ENCODE measurements at regions not wholly inside any gene's neighbourhood (a gene's known extent, or its start where the extent isn't known, plus 50 kb on each side); places are given as distances from the start of the nearest gene placed in this dataset.

DNA sequence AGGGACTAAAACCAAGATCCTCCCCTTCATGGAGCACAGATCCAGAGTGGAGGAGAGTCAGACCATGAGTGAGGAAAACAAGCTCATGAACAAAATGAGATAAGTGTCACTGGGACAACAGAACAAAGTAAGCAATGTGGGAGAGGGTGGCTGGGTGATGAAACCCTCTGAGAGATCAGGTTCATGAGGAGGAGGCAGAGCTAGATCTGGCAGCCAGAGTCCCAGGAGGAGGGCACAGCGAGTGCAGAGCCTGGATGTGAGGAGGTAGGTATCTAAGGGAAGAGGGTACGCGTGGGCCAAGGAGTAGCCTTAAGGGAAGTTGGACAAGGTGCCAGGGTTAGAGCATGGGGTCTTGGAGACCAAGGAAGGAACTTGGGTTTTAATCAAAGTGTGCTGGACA, 1311.9 kb downstream of the UQCRFS1 start:
- no peak for TF ChIP-seq POLR2A (IDR thresholded peaks at IDR 0.05)
- TF ChIP-seq, protein P1, sequence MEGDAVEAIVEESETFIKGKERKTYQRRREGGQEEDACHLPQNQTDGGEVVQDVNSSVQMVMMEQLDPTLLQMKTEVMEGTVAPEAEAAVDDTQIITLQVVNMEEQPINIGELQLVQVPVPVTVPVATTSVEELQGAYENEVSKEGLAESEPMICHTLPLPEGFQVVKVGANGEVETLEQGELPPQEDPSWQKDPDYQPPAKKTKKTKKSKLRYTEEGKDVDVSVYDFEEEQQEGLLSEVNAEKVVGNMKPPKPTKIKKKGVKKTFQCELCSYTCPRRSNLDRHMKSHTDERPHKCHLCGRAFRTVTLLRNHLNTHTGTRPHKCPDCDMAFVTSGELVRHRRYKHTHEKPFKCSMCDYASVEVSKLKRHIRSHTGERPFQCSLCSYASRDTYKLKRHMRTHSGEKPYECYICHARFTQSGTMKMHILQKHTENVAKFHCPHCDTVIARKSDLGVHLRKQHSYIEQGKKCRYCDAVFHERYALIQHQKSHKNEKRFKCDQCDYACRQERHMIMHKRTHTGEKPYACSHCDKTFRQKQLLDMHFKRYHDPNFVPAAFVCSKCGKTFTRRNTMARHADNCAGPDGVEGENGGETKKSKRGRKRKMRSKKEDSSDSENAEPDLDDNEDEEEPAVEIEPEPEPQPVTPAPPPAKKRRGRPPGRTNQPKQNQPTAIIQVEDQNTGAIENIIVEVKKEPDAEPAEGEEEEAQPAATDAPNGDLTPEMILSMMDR (IDR thresholded peaks at IDR 0.05 in 8 of 11, conservative IDR thresholded peaks at IDR 0.05 in 3 of 11) = no peak
- no peak for TF ChIP-seq POLR2AphosphoS5 (IDR thresholded peaks at IDR 0.05)
- Histone ChIP-seq H3K4me1 (no peaks in the 10 kb centered on the region), H3K36me3 (no peaks in the 10 kb centered on the region), H3K27me3 (replicated peaks in 1 of 7) (no peaks in the 10 kb centered on the region), H3K9me3 (peaks cover 0 to 8% (median 0%) of the 10 kb centered on the region in 8 donors), H3K27ac (no peak overlapping the region), H3K4me3 (no peak overlapping the region)
- 81 to 93% (median 85%) methylated on average over 3 of the region's 3 CpGs for WGBS, 5 donors
- intact Hi-C loops (cut with DNase I; ENCODE audit: low total_unique reads) = no loop called here
- DNase-seq = no peak

DNA sequence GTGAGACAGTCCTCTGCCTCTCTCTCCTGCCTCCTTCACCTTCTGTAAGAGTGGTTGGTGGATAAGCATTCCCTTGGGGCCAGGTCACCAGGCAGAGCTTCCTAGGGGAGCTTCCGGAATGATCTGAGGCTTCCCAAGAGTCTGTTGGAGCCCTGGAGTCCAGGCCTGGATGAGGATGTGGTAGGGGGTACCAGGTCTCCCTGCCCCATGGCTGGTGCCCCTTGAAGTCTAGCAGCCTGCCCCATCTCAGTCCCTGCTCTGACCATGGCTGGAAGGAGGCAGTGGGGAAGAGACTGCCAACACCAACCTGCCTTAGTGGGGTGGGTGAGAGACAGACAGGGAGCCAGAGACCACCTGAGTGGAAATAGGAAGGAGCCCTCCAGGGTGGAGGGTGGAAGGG, 1316.9 kb downstream of the UQCRFS1 start:
- DNase-seq = no peak
- intact Hi-C loops (cut with DNase I; ENCODE audit: low total_unique reads) = no loop called here
- Histone ChIP-seq H3K27me3 (replicated peaks in 1 of 7) (no peaks in the 10 kb centered on the region), H3K9me3 (peaks cover 0 to 29% (median 0%) of the 10 kb centered on the region in 8 donors), H3K4me1 (no peaks in the 10 kb centered on the region), H3K36me3 (no peaks in the 10 kb centered on the region), H3K4me3 (no peak overlapping the region), H3K27ac (no peak overlapping the region)
- 71 to 95% (median 79%) methylated on average over 1 of the region's 1 CpG for WGBS, 5 donors
- TF ChIP-seq, protein P1 (IDR thresholded peaks at IDR 0.05 in 8 of 11, conservative IDR thresholded peaks at IDR 0.05 in 3 of 11) = no peak
- TF ChIP-seq POLR2AphosphoS5 (IDR thresholded peaks at IDR 0.05) (no peak), POLR2A (IDR thresholded peaks at IDR 0.05) (no peak)

DNA sequence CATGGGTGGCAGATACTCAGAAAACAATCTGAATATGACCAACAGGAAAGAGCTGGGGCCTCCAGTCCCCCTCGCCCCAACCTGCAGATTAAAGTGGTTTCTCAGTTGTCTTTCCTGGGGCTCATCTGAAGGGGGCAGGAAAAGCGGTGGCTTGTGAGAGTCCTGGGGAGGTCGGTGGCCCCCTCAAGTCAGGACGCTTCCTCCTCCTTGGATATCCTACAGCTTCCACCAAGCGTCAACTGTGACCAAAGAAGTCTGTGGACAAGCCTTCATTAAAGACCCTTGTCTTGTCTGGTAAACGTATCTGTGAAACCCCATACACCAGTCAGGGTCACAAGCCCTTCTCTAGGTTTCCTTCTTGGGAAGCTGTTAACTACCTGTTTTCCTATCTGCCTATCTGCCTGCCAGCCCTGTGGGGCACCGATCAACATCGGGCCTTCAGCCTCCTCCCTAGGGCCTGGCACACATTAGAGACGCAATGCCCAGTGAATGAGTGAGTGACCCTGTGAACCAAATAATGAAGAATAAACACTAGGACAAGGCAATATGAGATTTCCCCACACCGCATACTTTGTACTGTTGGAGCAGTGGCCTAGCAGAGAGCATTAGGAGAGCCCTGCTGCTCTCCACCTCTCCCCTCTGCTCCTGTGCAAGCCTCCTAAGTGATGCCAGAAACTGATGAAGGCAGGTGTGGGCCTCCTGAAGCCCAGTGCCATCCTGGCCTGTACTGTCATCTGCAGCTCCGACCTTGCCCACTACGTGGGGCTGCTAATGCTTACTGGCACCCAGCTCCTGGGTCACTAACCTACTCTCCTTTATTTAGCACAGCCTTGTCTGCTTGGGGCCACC, 1317.8 kb downstream of the UQCRFS1 start:
- H3K9me3 ChIP-seq = peaks cover 0 to 32% (median 0%) of the 10 kb centered on the region in 8 donors
- TF ChIP-seq, protein P1 (IDR thresholded peaks at IDR 0.05 in 8 of 11, conservative IDR thresholded peaks at IDR 0.05 in 3 of 11) = no peak
- TF ChIP-seq POLR2A (IDR thresholded peaks at IDR 0.05) = no peak
- TF ChIP-seq POLR2AphosphoS5 (IDR thresholded peaks at IDR 0.05) = no peak
- no peaks in the 10 kb centered on the region for H3K4me1 ChIP-seq
- no peaks in the 10 kb centered on the region for H3K27me3 ChIP-seq (replicated peaks in 1 of 7)
- no peak for DNase-seq
- WGBS, 5 donors = 69 to 91% (median 78%) methylated on average over 12 of the region's 12 CpGs
- no peak overlapping the region for H3K27ac ChIP-seq
- intact Hi-C loops (cut with DNase I; ENCODE audit: low total_unique reads) = no loop called here
- H3K4me3 ChIP-seq = no peak overlapping the region
- no peaks in the 10 kb centered on the region for H3K36me3 ChIP-seq

DNA sequence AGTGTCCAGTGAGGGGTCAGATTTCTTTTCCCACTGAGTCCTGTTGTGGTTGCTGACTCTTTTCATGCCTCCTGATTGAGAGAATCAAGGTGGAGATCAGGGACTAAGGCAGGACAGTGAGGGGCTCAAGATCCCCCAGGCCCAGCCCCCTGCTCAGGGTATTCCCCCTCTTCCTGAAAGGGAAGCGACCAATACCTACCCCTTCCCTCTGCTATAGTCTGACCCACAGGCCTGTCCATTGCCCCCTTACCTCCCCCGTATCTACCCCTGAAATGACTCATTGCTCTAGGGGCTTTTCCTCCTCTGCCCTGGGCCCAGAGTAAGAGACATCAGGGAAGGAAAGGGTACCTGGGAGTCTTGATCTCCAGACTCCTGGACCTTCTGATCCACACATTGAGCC, 1320.5 kb downstream of the UQCRFS1 start:
- 67 to 84% (median 74%) methylated on average over 2 of the region's 2 CpGs for WGBS, 5 donors
- Histone ChIP-seq H3K27ac (no peak overlapping the region), H3K36me3 (no peaks in the 10 kb centered on the region), H3K4me3 (no peak overlapping the region), H3K27me3 (replicated peaks in 1 of 7) (no peaks in the 10 kb centered on the region), H3K4me1 (no peaks in the 10 kb centered on the region), H3K9me3 (peaks cover 0 to 52% (median 5%) of the 10 kb centered on the region in 8 donors)
- TF ChIP-seq POLR2A (IDR thresholded peaks at IDR 0.05) (no peak), POLR2AphosphoS5 (IDR thresholded peaks at IDR 0.05) (no peak)
- TF ChIP-seq, protein P1 (IDR thresholded peaks at IDR 0.05 in 8 of 11, conservative IDR thresholded peaks at IDR 0.05 in 3 of 11) = no peak
- no peak for DNase-seq
- intact Hi-C loops (cut with DNase I; ENCODE audit: low total_unique reads) = no loop called here

Data from spleen (tissue), 11 donors.